NCI-H748 treated with DMSO at 0.1 percent for 48 hours (cell line): ENCODE measurements at regions not wholly inside any gene's neighbourhood (a gene's known extent, or its start where the extent isn't known, plus 50 kb on each side); places are given as distances from the start of the nearest gene placed in this dataset.

Experiments
- DNase-seq: peaks from one replicate; lab custom pipeline; 2025; lab: John Stamatoyannopoulos, UW

GRCh38 chr17:413016-413350 is 60.4 kb upstream of the RPH3AL start:
- no peak for DNase-seq

- DNase-seq: peak; percentile 67
Observed at GRCh38 chr17:412211-413015, 59.8 kb upstream of the RPH3AL start.

- no peak for DNase-seq
Observed at GRCh38 chr17:411421-412120, 59.0 kb upstream of the RPH3AL start.

DNA sequence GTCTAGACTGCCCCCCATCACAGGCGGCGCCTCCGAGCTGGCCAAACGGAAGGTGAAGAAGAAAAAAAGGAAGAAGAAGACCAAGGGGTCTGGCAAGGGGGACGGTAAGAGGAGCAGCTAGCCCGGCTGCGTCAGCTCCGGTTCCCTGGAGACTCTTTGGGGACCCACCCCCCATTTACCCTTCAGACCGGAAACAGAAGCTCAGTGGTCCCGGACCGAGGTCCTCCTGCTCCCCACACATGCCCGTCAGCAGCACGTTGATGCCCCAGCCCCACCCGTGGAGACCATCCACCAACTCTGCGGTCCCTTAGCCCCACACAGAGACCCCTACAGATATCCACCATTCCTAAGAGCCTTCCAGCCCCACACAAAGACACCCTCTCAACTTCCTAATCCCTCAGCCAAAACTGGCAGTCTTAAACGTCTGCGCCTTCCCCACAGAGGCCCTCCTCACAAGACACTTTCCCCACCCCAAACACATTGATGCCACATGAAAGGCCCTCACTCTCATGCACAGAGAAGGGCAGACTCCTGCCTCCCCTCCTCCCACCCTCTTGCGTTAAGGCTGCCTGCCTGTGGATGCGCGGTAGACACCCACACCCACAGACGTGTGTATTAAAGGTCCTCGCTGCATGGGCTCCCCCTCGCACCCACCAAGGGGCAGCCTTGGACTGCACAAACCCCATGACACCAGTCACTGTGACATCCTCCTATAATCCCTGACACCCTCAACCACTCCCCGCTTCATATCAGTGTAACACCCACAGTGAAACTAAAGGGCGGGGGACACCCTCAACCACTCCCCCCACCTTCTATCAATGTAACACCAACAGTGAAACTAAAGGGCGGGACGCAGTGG is 58.2 kb upstream of the RPH3AL start:
- DNase-seq: no peak

DNA sequence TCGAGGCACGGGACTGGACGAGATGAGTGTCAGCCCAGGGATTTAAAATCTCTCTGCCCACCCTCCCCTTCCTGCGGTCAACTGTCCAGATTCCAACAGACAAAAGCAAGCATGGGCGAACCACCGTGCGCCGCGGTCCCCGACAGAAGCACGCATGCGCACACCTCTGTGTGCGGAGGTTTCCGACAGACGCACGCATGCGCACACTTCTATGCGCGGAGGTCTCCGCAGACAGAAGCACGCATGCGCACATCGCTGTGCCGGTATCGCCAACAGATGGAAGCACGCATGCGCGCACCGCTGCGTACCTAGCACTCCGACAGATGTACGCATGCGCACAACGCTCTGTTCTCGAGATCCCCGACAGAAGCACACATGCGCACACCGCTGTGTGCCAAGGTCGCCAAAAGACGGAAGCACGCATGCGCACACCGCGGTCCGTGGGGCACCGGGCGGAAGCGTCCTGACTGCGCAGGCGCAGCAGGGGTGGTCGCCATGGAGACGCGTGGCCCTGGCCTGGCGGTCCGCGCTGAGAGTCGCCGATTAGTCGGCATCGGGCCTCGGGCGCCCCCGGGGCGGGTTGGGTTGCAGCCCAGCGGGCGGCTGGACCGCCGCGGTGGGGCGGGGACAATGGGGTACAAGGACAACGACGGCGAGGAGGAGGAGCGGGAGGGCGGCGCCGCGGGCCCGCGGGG is 57.4 kb upstream of the RPH3AL start:
- DNase-seq: peak; percentile 100

- DNase-seq: no peak
Observed at GRCh38 chr17:409308-409847, 56.8 kb upstream of the RPH3AL start.

- DNase-seq: no peak
Observed at GRCh38 chr17:404703-405102, 52.1 kb upstream of the RPH3AL start.
